Mesodermal cell (in vitro differentiated cells): ENCODE measurements at regions not wholly inside any gene's neighbourhood (a gene's known extent, or its start where the extent isn't known, plus 50 kb on each side); places are given as distances from the start of the nearest gene placed in this dataset.
"Not testable (repeated sequence)": the region's sequence is repeated elsewhere in the genome, so short reads cannot be mapped to it uniquely, and the experiment has no call there.

Experiments used
- H3K27ac ChIP-seq: 2 replicates; pipeline ENCODE4 v1.7.0; 2013; ENCODE audit warnings: mild to moderate bottlenecking, low read depth, low read length, moderate library complexity; ENCODE audit not compliant: severe bottlenecking
- H3K36me3 ChIP-seq: 2 replicates; pipeline ENCODE4 v1.7.1; 2013; ENCODE audit warnings: mild to moderate bottlenecking, low read length, moderate library complexity; ENCODE audit not compliant: control insufficient read depth, insufficient read depth
- H3K4me1 ChIP-seq: one replicate; pipeline ENCODE4 v1.7.1; 2013; ENCODE audit warnings: mild to moderate bottlenecking, low read length; ENCODE audit not compliant: insufficient read depth, control insufficient read depth, poor library complexity, severe bottlenecking
- H3K4me3 ChIP-seq: 2 replicates; pipeline ENCODE4 v1.7.0; 2013; ENCODE audit warnings: low read length, control low read depth, mild to moderate bottlenecking; ENCODE audit not compliant: insufficient read depth, poor library complexity, severe bottlenecking; ENCODE audit errors: extremely low read depth
- H3K9me3 ChIP-seq: 2 replicates; pipeline ENCODE4 v1.7.1; 2013; ENCODE audit warnings: mild to moderate bottlenecking, low read length, moderate library complexity; ENCODE audit not compliant: control insufficient read depth
- WGBS, 2 experiments: methylation state at CpG; one replicate each; pipeline ENCODE4 v1.1.5; 2013; ENCODE audit warnings: missing lambda C conversion rate in 2 of 2; ENCODE audit not compliant: insufficient coverage in 2 of 2; 5-methylcytosine and 5-hydroxymethylcytosine counted together

- no peak overlapping the region for H3K27ac ChIP-seq
- no peaks in the 10 kb centered on the region for H3K36me3 ChIP-seq
- no peaks in the 10 kb centered on the region for H3K4me1 ChIP-seq
- H3K4me3 ChIP-seq: no peak overlapping the region
- H3K9me3 ChIP-seq: no peaks in the 10 kb centered on the region
These were observed 378.4 kb upstream of the NRG3 start for GRCh38 chr10:81496626-81497025.

- no peak overlapping the region for H3K4me3 ChIP-seq
- no peaks in the 10 kb centered on the region for H3K36me3 ChIP-seq
- WGBS, 2 experiments: 86 to 100% methylated on average over 1 of the region's 3 CpGs
- H3K4me1 ChIP-seq: no peaks in the 10 kb centered on the region
- H3K27ac ChIP-seq: no peak overlapping the region
- no peaks in the 10 kb centered on the region for H3K9me3 ChIP-seq
These were observed 376.9 kb upstream of the NRG3 start for GRCh38 chr10:81498011-81498551.

- Histone ChIP-seq H3K4me1 (no peaks in the 10 kb centered on the region), H3K9me3 (no peaks in the 10 kb centered on the region), H3K27ac (no peak overlapping the region), H3K36me3 (no peaks in the 10 kb centered on the region), H3K4me3 (no peak overlapping the region)
- WGBS, 2 experiments: 91 to 92% methylated on average over 28 of the region's 35 CpGs
These were observed 372.2 kb upstream of the NRG3 start for GRCh38 chr10:81502677-81503359.

GRCh38 chr10:81505777-81506176, 369.2 kb upstream of the NRG3 start:
- not testable (repeated sequence) for H3K27ac ChIP-seq, H3K4me1 ChIP-seq, H3K9me3 ChIP-seq, H3K4me3 ChIP-seq, H3K36me3 ChIP-seq
- WGBS, 2 experiments: 92 to 95% methylated on average over 14 to 21 of the region's 25 CpGs

- Histone ChIP-seq H3K36me3 (no peaks in the 10 kb centered on the region), H3K27ac (no peak overlapping the region), H3K4me1 (no peaks in the 10 kb centered on the region), H3K4me3 (no peak overlapping the region), H3K9me3 (no peaks in the 10 kb centered on the region)
These were observed 360.2 kb upstream of the NRG3 start for GRCh38 chr10:81514811-81515210.

GRCh38 chr10:81520688-81521087, 354.3 kb upstream of the NRG3 start:
- Histone ChIP-seq H3K9me3 (no peaks in the 10 kb centered on the region), H3K4me3 (no peak overlapping the region), H3K27ac (no peak overlapping the region), H3K4me1 (no peaks in the 10 kb centered on the region), H3K36me3 (no peaks in the 10 kb centered on the region)
- WGBS, 2 experiments: 75% methylated on average over 1 of the region's 1 CpG; no CpG with 5 or more reads in 1 of the 2 experiments

GRCh38 chr10:81524467-81524866, 350.5 kb upstream of the NRG3 start:
- no peaks in the 10 kb centered on the region for H3K4me1 ChIP-seq
- H3K27ac ChIP-seq: no peak overlapping the region
- H3K4me3 ChIP-seq: no peak overlapping the region
- WGBS, 2 experiments: 83% methylated on average over 2 of the region's 2 CpGs; no CpG with 5 or more reads in 1 of the 2 experiments
- no peaks in the 10 kb centered on the region for H3K9me3 ChIP-seq
- no peaks in the 10 kb centered on the region for H3K36me3 ChIP-seq

GRCh38 chr10:81532403-81532802, 342.6 kb upstream of the NRG3 start:
- 84% methylated on average over 5 of the region's 6 CpGs; no CpG with 5 or more reads in 1 of the 2 experiments for WGBS, 2 experiments

GRCh38 chr10:81534991-81535390, 340.0 kb upstream of the NRG3 start:
- Histone ChIP-seq H3K4me3 (no peak overlapping the region), H3K4me1 (no peaks in the 10 kb centered on the region), H3K9me3 (no peaks in the 10 kb centered on the region), H3K27ac (no peak overlapping the region), H3K36me3 (no peaks in the 10 kb centered on the region)
- 100% methylated on average over 1 of the region's 2 CpGs; no CpG with 5 or more reads in 1 of the 2 experiments for WGBS, 2 experiments

More at GRCh38 chr10:81532403-81532802, 342.6 kb upstream of the NRG3 start:
- Histone ChIP-seq H3K9me3 (no peaks in the 10 kb centered on the region), H3K4me3 (no peak overlapping the region), H3K4me1 (no peaks in the 10 kb centered on the region), H3K27ac (no peak overlapping the region), H3K36me3 (no peaks in the 10 kb centered on the region)

- H3K4me1 ChIP-seq: no peaks in the 10 kb centered on the region
- H3K36me3 ChIP-seq: no peaks in the 10 kb centered on the region
These were observed 333.5 kb upstream of the NRG3 start for GRCh38 chr10:81541517-81541916.

GRCh38 chr10:81546243-81546642, 328.8 kb upstream of the NRG3 start:
- H3K4me3 ChIP-seq: no peak overlapping the region
- 94% methylated on average over 3 of the region's 5 CpGs; no CpG with 5 or more reads in 1 of the 2 experiments for WGBS, 2 experiments
- no peaks in the 10 kb centered on the region for H3K9me3 ChIP-seq
- H3K36me3 ChIP-seq: no peaks in the 10 kb centered on the region
- H3K27ac ChIP-seq: no peak overlapping the region
- no peaks in the 10 kb centered on the region for H3K4me1 ChIP-seq

More at GRCh38 chr10:81541517-81541916, 333.5 kb upstream of the NRG3 start:
- H3K4me3 ChIP-seq: no peak overlapping the region
- H3K27ac ChIP-seq: no peak overlapping the region
- no peaks in the 10 kb centered on the region for H3K9me3 ChIP-seq
